Renal cortex interstitium (tissue), 11 donors: ENCODE measurements at regions not wholly inside any gene's neighbourhood (a gene's known extent, or its start where the extent isn't known, plus 50 kb on each side); places are given as distances from the start of the nearest gene placed in this dataset.
"Not testable (repeated sequence)": the region's sequence is repeated elsewhere in the genome, so short reads cannot be mapped to it uniquely, and the experiment has no call there.

Experiments
- DNase-seq, 11 donors: peaks; one replicate each; pipeline ENCODE4 v3.0.0-alpha.2; 2013; ENCODE audit warnings: low read depth in 9 of 11, low spot score in 4 of 11; ENCODE audit errors: extremely low read depth in 1 of 11

GRCh38 chr9:104195142-104195541 is 101.0 kb downstream of the SMC2 start:
- not testable (repeated sequence) for DNase-seq

GRCh38 chr9:104200456-104200994 is 106.4 kb downstream of the SMC2 start:
- DNase-seq, result no peak

- DNase-seq, result no peak
Measured at GRCh38 chr9:104206766-104207165, 112.7 kb downstream of the SMC2 start.

- no peak for DNase-seq
Measured at GRCh38 chr9:104209387-104209786, 115.3 kb downstream of the SMC2 start.

GRCh38 chr9:104227108-104227507 is 133.0 kb downstream of the SMC2 start:
- no peak for DNase-seq

GRCh38 chr9:104232781-104233341 is 138.8 kb downstream of the SMC2 start:
- no peak for DNase-seq

- DNase-seq, result no peak
Measured at GRCh38 chr9:104233366-104233765, 139.3 kb downstream of the SMC2 start.

- DNase-seq, result not testable (repeated sequence)
Measured at GRCh38 chr9:104234632-104235337, 140.7 kb downstream of the SMC2 start.

- not testable (repeated sequence) for DNase-seq
Measured at GRCh38 chr9:104235347-104236120, 141.4 kb downstream of the SMC2 start.

- no peak for DNase-seq
Measured at GRCh38 chr9:104238668-104239067, 144.6 kb downstream of the SMC2 start.

- no peak for DNase-seq
Measured at GRCh38 chr9:104240890-104241289, 146.8 kb downstream of the SMC2 start.

- DNase-seq, result no peak
Measured at GRCh38 chr9:104245925-104246324, 151.8 kb downstream of the SMC2 start.

GRCh38 chr9:104247899-104248460 is 153.9 kb downstream of the SMC2 start:
- DNase-seq, result no peak

- DNase-seq, result no peak
Measured at GRCh38 chr9:104256031-104256695, 162.1 kb downstream of the SMC2 start.

GRCh38 chr9:104256696-104257062 is 162.6 kb downstream of the SMC2 start:
- DNase-seq, result no peak

GRCh38 chr9:104258296-104259011 is 164.3 kb downstream of the SMC2 start:
- DNase-seq, result no peak

GRCh38 chr9:104260004-104260403 is 165.9 kb downstream of the SMC2 start:
- no peak for DNase-seq

GRCh38 chr9:104263942-104264341 is 169.8 kb downstream of the SMC2 start:
- DNase-seq, result no peak

GRCh38 chr9:104264431-104264830 is 170.3 kb downstream of the SMC2 start:
- no peak for DNase-seq
